ENCODE measurements at regions not wholly inside any gene's neighbourhood (a gene's known extent, or its start where the extent isn't known, plus 50 kb on each side); places are given as distances from the start of the nearest gene placed in this dataset.

GRCh38 chr14:49408187-49408933, 177.8 kb downstream of the RPS29 start:
- no peaks in the 10 kb centered on the region for H3K36me3 ChIP-seq
- no peaks in the 10 kb centered on the region for H3K27me3 ChIP-seq
- no peaks in the 10 kb centered on the region for H3K4me1 ChIP-seq
- no peak overlapping the region for H3K4me3 ChIP-seq
- H3K27ac ChIP-seq, result no peak overlapping the region
- intact Hi-C loops (cut with DNase I; ENCODE audit: low total_unique reads), result no loop called here
- H3K9me3 ChIP-seq, result no peaks in the 10 kb centered on the region
- no peak for DNase-seq
- TF ChIP-seq CTCF (IDR thresholded peaks at IDR 0.05), result no peak
- no peak for TF ChIP-seq POLR2A (IDR thresholded peaks at IDR 0.05)

- Histone ChIP-seq H3K27ac (no peak overlapping the region), H3K27me3 (no peaks in the 10 kb centered on the region), H3K4me3 (no peak overlapping the region), H3K36me3 (no peaks in the 10 kb centered on the region), H3K4me1 (no peaks in the 10 kb centered on the region), H3K9me3 (no peaks in the 10 kb centered on the region)
- no peak for DNase-seq
- intact Hi-C loops (cut with DNase I; ENCODE audit: low total_unique reads), result no loop called here
- no peak for TF ChIP-seq POLR2A (IDR thresholded peaks at IDR 0.05)
- TF ChIP-seq CTCF (IDR thresholded peaks at IDR 0.05), result no peak
Observed at GRCh38 chr14:49405291-49405690, 180.9 kb downstream of the RPS29 start.

- no peak for TF ChIP-seq POLR2A (IDR thresholded peaks at IDR 0.05)
- TF ChIP-seq CTCF (IDR thresholded peaks at IDR 0.05), result no peak
- no peaks in the 10 kb centered on the region for H3K9me3 ChIP-seq
- intact Hi-C loops (cut with DNase I; ENCODE audit: low total_unique reads), result no loop called here
- H3K4me3 ChIP-seq, result no peak overlapping the region
- no peak for DNase-seq
- no peak overlapping the region for H3K27ac ChIP-seq
- no peaks in the 10 kb centered on the region for H3K4me1 ChIP-seq
- H3K36me3 ChIP-seq, result no peaks in the 10 kb centered on the region
- H3K27me3 ChIP-seq, result no peaks in the 10 kb centered on the region
Observed at GRCh38 chr14:49401373-49401772, 184.8 kb downstream of the RPS29 start.

GRCh38 chr14:49396801-49397200, 189.4 kb downstream of the RPS29 start:
- no peak overlapping the region for H3K4me3 ChIP-seq
- H3K4me1 ChIP-seq, result no peaks in the 10 kb centered on the region
- no peaks in the 10 kb centered on the region for H3K9me3 ChIP-seq
- DNase-seq, result no peak
- no peak for TF ChIP-seq CTCF (IDR thresholded peaks at IDR 0.05)
- no peak for TF ChIP-seq POLR2A (IDR thresholded peaks at IDR 0.05)
- no peak overlapping the region for H3K27ac ChIP-seq
- intact Hi-C loops (cut with DNase I; ENCODE audit: low total_unique reads), result no loop called here
- H3K36me3 ChIP-seq, result no peaks in the 10 kb centered on the region
- H3K27me3 ChIP-seq, result no peaks in the 10 kb centered on the region

GRCh38 chr14:49381778-49382177, 204.4 kb downstream of the RPS29 start:
- Histone ChIP-seq H3K27ac (no peak overlapping the region), H3K9me3 (no peaks in the 10 kb centered on the region), H3K4me3 (no peak overlapping the region), H3K36me3 (no peaks in the 10 kb centered on the region), H3K27me3 (no peaks in the 10 kb centered on the region), H3K4me1 (no peaks in the 10 kb centered on the region)
- DNase-seq, result no peak
- intact Hi-C loops (cut with DNase I; ENCODE audit: low total_unique reads), result no loop called here
- TF ChIP-seq POLR2A (IDR thresholded peaks at IDR 0.05) (no peak), CTCF (IDR thresholded peaks at IDR 0.05) (no peak)

Measured in uterus (tissue), 3 donors.